PC-9 (cell line): ENCODE measurements at regions not wholly inside any gene's neighbourhood (a gene's known extent, or its start where the extent isn't known, plus 50 kb on each side); places are given as distances from the start of the nearest gene placed in this dataset.

Experiments
- BruUV-seq: library from RNA; stranded (reverse); fragments of 400-500 nt; replicated peaks from 2 replicates; lab custom pipeline; 2021; lab: Mats Ljungman, UMichigan
- CTCF ChIA-PET: fragments of 300-600 bp; sonication (Branson Sonifier 250); formaldehyde crosslinking; loops from one replicate; lab custom pipeline; 2022; ENCODE audit warnings: antibody characterized with exemption; lab: Charles Lee
- POLR2A ChIA-PET: fragments of 300-600 bp; sonication (Branson Sonifier 250); formaldehyde crosslinking; loops from one replicate; lab custom pipeline; 2022; ENCODE audit warnings: antibody characterized with exemption; ENCODE audit not compliant: unreplicated experiment; lab: Charles Lee
- DNase-seq, 2 experiments: peaks; one replicate each; pipeline versions ENCODE4 v3.0.0 to v3.0.0-alpha.2; 2015 to 2022; ENCODE audit warnings: mixed read lengths in 1 of 2
- H2AFZ ChIP-seq: fragments of 200-600 bp; sonication (generic); 2 replicates; pipeline ENCODE4 v1.8.1; 2017; ENCODE audit warnings: antibody characterized with exemption
- H3F3A ChIP-seq: fragments of 200-600 bp; sonication (generic); 2 replicates; pipeline ENCODE4 v1.8.1; 2017; ENCODE audit warnings: antibody characterized with exemption, mild to moderate bottlenecking, low read depth; ENCODE audit not compliant: insufficient read depth
- H3K27ac ChIP-seq: fragments of 200-600 bp; sonication (generic); 2 replicates; pipeline ENCODE4 v1.6.1; 2016; ENCODE audit warnings: mixed run types
- H3K27me3 ChIP-seq: fragments of 200-600 bp; sonication (generic); 2 replicates; pipeline ENCODE4 v1.6.1; 2016; ENCODE audit warnings: low read depth, mixed run types; ENCODE audit not compliant: insufficient read depth
- H3K36me3 ChIP-seq: fragments of 200-600 bp; sonication (generic); 2 replicates; pipeline ENCODE4 v1.6.1; 2016; ENCODE audit warnings: low read depth, mixed run types
- H3K4me1 ChIP-seq: fragments of 200-600 bp; sonication (generic); replicated peaks from 2 replicates; pipeline ENCODE4 v1.6.1; 2016; ENCODE audit warnings: mixed run types; ENCODE audit not compliant: insufficient read depth
- H3K4me2 ChIP-seq: fragments of 200-600 bp; sonication (generic); 2 replicates; pipeline ENCODE4 v1.6.1; 2017; ENCODE audit warnings: mixed run types
- H3K4me3 ChIP-seq: fragments of 200-600 bp; sonication (generic); 2 replicates; pipeline ENCODE4 v1.6.1; 2016; ENCODE audit warnings: mixed run types
- H3K79me2 ChIP-seq: fragments of 200-600 bp; sonication (generic); 2 replicates; pipeline ENCODE4 v1.6.1; 2017; ENCODE audit warnings: low read depth, mixed run types
- H3K9me2 ChIP-seq: fragments of 200-600 bp; sonication (generic); 2 replicates; pipeline ENCODE4 v1.8.1; 2017; ENCODE audit warnings: mild to moderate bottlenecking; ENCODE audit not compliant: insufficient read depth
- H3K9me3 ChIP-seq: fragments of 200-600 bp; sonication (generic); 2 replicates; pipeline ENCODE4 v1.8.1; 2016; ENCODE audit warnings: low read depth; ENCODE audit not compliant: insufficient read depth
- H4K20me1 ChIP-seq: fragments of 200-600 bp; sonication (generic); 2 replicates; pipeline ENCODE4 v1.8.1; 2017; ENCODE audit not compliant: insufficient read depth
- EZH2 ChIP-seq: fragments of 200-600 bp; sonication (generic); IDR thresholded peaks from 2 replicates; pipeline ENCODE4 v1.8.0; 2017; ENCODE audit warnings: antibody characterized with exemption, low read depth
- intact Hi-C: fragments of 100-400 bp; cut with micrococcal nuclease; formaldehyde crosslinking; loops from one replicate; pipeline ENCODE4 v1.10.0; 2022; ENCODE audit not compliant: unreplicated experiment
- TF ChIP-seq, protein P1 (sequence below): fragments of 200-600 bp; sonication (generic); conservative IDR thresholded peaks from 2 replicates; pipeline ENCODE4 v1.6.1; 2017; ENCODE audit warnings: mixed run types, antibody characterized with exemption, mild to moderate bottlenecking, moderate library complexity

- intact Hi-C loops = no loop called here
- no peak for DNase-seq
These were observed 59.0 kb upstream of the UQCRFS1 start for GRCh38 chr19:29271911-29272310.

DNA sequence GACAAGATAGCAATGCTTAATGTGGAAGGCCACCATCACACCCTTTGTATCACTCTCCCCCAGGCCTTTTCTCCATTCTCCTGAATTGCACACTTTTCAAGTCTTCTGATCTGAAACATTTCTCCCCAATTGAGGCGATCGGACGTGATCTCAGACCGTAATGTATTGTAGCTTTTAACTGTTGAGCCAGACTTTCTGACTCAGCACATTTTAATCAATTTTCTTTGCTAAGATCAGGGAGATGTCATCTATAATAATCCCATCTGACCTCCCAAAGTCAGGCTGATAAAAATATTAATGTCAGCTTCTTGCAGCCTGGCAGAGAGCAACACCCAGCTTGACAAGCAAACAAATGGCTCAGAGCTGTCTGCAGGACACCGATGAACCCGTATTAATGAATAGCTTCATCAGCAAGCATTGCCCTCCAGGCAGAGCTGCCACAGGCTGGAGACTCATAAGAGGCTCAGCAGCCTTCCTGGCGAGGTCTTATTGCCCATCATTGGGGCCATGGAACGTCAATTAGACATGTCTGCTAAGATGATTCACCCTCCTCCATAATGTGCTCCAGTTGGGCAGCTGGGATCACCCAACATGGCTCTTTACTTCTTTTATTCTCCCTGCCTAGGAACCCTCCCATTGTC, 60.2 kb upstream of the UQCRFS1 start:
- DNase-seq = no peak
- intact Hi-C loops = no loop called here
- H3K9me2 ChIP-seq = no peaks in the 10 kb centered on the region
- no peaks in the 10 kb centered on the region for H3K4me1 ChIP-seq
- no peak overlapping the region for H2AFZ ChIP-seq
- H3K27me3 ChIP-seq = peaks cover 59% of the 10 kb centered on the region
- no peaks in the 10 kb centered on the region for H3K36me3 ChIP-seq
- CTCF ChIA-PET = no interaction called here
- no peak overlapping the region for H3K4me3 ChIP-seq
- TF ChIP-seq, protein P1, sequence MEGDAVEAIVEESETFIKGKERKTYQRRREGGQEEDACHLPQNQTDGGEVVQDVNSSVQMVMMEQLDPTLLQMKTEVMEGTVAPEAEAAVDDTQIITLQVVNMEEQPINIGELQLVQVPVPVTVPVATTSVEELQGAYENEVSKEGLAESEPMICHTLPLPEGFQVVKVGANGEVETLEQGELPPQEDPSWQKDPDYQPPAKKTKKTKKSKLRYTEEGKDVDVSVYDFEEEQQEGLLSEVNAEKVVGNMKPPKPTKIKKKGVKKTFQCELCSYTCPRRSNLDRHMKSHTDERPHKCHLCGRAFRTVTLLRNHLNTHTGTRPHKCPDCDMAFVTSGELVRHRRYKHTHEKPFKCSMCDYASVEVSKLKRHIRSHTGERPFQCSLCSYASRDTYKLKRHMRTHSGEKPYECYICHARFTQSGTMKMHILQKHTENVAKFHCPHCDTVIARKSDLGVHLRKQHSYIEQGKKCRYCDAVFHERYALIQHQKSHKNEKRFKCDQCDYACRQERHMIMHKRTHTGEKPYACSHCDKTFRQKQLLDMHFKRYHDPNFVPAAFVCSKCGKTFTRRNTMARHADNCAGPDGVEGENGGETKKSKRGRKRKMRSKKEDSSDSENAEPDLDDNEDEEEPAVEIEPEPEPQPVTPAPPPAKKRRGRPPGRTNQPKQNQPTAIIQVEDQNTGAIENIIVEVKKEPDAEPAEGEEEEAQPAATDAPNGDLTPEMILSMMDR = no peak
- no peak for TF ChIP-seq EZH2
- BruUV-seq = no TSS peak
- no peaks in the 10 kb centered on the region for H3K9me3 ChIP-seq
- H3F3A ChIP-seq = no peaks in the 10 kb centered on the region
- POLR2A ChIA-PET = no interaction called here
- H3K4me2 ChIP-seq = no peak overlapping the region
- no peaks in the 10 kb centered on the region for H3K79me2 ChIP-seq
- no peaks in the 10 kb centered on the region for H4K20me1 ChIP-seq
- H3K27ac ChIP-seq = no peak overlapping the region

More at GRCh38 chr19:29271911-29272310, 59.0 kb upstream of the UQCRFS1 start:
- ChIA-PET CTCF (no interaction called here), POLR2A (no interaction called here)
- H3K79me2 ChIP-seq = no peaks in the 10 kb centered on the region
- H4K20me1 ChIP-seq = no peaks in the 10 kb centered on the region
- BruUV-seq = no TSS peak
- H3K4me1 ChIP-seq = no peaks in the 10 kb centered on the region
- H3K4me2 ChIP-seq = no peak overlapping the region
- H3K9me2 ChIP-seq = no peaks in the 10 kb centered on the region
- no peak overlapping the region for H3K27ac ChIP-seq
- no peaks in the 10 kb centered on the region for H3F3A ChIP-seq
- H3K36me3 ChIP-seq = no peaks in the 10 kb centered on the region
- H3K27me3 ChIP-seq = peaks cover 61% of the 10 kb centered on the region
- H3K4me3 ChIP-seq = no peak overlapping the region
- TF ChIP-seq, protein P1 = no peak
- TF ChIP-seq EZH2 = no peak
- no peak overlapping the region for H2AFZ ChIP-seq
- no peaks in the 10 kb centered on the region for H3K9me3 ChIP-seq

GRCh38 chr19:29275266-29275665, 62.3 kb upstream of the UQCRFS1 start:
- Histone ChIP-seq H3K9me3 (no peaks in the 10 kb centered on the region), H3K9me2 (no peaks in the 10 kb centered on the region), H3K79me2 (no peaks in the 10 kb centered on the region), H3K36me3 (no peaks in the 10 kb centered on the region), H2AFZ (no peak overlapping the region), H3K4me2 (no peak overlapping the region), H3K27me3 (peaks cover 59% of the 10 kb centered on the region), H3K4me3 (no peak overlapping the region), H4K20me1 (no peaks in the 10 kb centered on the region), H3F3A (no peaks in the 10 kb centered on the region), H3K4me1 (no peaks in the 10 kb centered on the region), H3K27ac (no peak overlapping the region)
- BruUV-seq = no TSS peak
- ChIA-PET CTCF (no interaction called here), POLR2A (no interaction called here)
- intact Hi-C loops = no loop called here
- no peak for DNase-seq
- TF ChIP-seq, protein P1 = no peak
- TF ChIP-seq EZH2 = no peak
